H9 (cell line): ENCODE measurements at regions not wholly inside any gene's neighbourhood (a gene's known extent, or its start where the extent isn't known, plus 50 kb on each side); places are given as distances from the start of the nearest gene placed in this dataset.

ENCODE experiments used
- DNase-seq: peaks from one replicate; pipeline ENCODE4 v3.0.0-alpha.2; 2017
- H2AFZ ChIP-seq: one replicate; pipeline ENCODE4 v1.6.1; 2013; ENCODE audit warnings: mild to moderate bottlenecking, low read length, control low read depth, moderate library complexity
- H2AK5ac ChIP-seq: 2 replicates; pipeline ENCODE4 v1.6.1; 2013; ENCODE audit warnings: low read length, control low read depth, mixed read lengths; ENCODE audit not compliant: insufficient read length
- H2BK120ac ChIP-seq: one replicate; pipeline ENCODE4 v1.6.1; 2013; ENCODE audit warnings: low read depth, mild to moderate bottlenecking, low read length, control low read depth, inconsistent platforms; ENCODE audit not compliant: poor library complexity, severe bottlenecking
- H2BK12ac ChIP-seq: 2 replicates; pipeline ENCODE4 v1.6.1; 2013; ENCODE audit warnings: low read length, control low read depth, mixed read lengths, low read depth; ENCODE audit not compliant: insufficient read length
- H2BK15ac ChIP-seq: 2 replicates; pipeline ENCODE4 v1.6.1; 2013; ENCODE audit warnings: low read depth, low read length, control low read depth
- H2BK20ac ChIP-seq: one replicate; pipeline ENCODE4 v1.6.1; 2013; ENCODE audit warnings: low read depth, mild to moderate bottlenecking, low read length, control low read depth, inconsistent platforms; ENCODE audit not compliant: poor library complexity, severe bottlenecking
- H2BK5ac ChIP-seq: 2 replicates; pipeline ENCODE4 v1.6.1; 2013; ENCODE audit warnings: low read length, control low read depth, mixed read lengths; ENCODE audit not compliant: insufficient read length
- H3K14ac ChIP-seq: 2 replicates; pipeline ENCODE4 v1.6.1; 2013; ENCODE audit warnings: low read length, control low read depth; ENCODE audit not compliant: insufficient read depth
- H3K18ac ChIP-seq: 2 replicates; pipeline ENCODE4 v1.6.1; 2013; ENCODE audit warnings: low read depth, mild to moderate bottlenecking, mixed read lengths, low read length, control low read depth; ENCODE audit not compliant: insufficient read length
- H3K23ac ChIP-seq: 2 replicates; pipeline ENCODE4 v1.6.1; 2013; ENCODE audit warnings: low read length, control low read depth, mixed read lengths, low read depth; ENCODE audit not compliant: insufficient read length
- H3K23me2 ChIP-seq: 2 replicates; pipeline ENCODE4 v1.6.1; 2013; ENCODE audit warnings: low read depth, mild to moderate bottlenecking, mixed read lengths, low read length, control low read depth; ENCODE audit not compliant: insufficient read length, poor library complexity, severe bottlenecking
- H3K27ac ChIP-seq: 2 replicates; pipeline ENCODE4 v1.5.1; 2013; ENCODE audit warnings: low read length, control low read depth, mixed read lengths, low read depth; ENCODE audit not compliant: insufficient read length
- H3K27me3 ChIP-seq: 2 replicates; pipeline ENCODE4 v1.6.1; 2013; ENCODE audit warnings: low read length, control low read depth, inconsistent platforms; ENCODE audit not compliant: insufficient read depth
- H3K4ac ChIP-seq: 2 replicates; pipeline ENCODE4 v1.6.1; 2013; ENCODE audit warnings: low read depth, mild to moderate bottlenecking, control low read depth, inconsistent platforms, low read length, moderate library complexity
- H3K4me1 ChIP-seq: 2 replicates; pipeline ENCODE4 v1.6.1; 2013; ENCODE audit warnings: low read length, control low read depth, inconsistent platforms; ENCODE audit not compliant: insufficient read depth
- H3K4me2 ChIP-seq: 2 replicates; pipeline ENCODE4 v1.6.1; 2013; ENCODE audit warnings: low read length, control low read depth, mixed read lengths; ENCODE audit not compliant: insufficient read length, insufficient read depth
- H3K56ac ChIP-seq: 2 replicates; pipeline ENCODE4 v1.6.1; 2013; ENCODE audit warnings: low read depth, mild to moderate bottlenecking, mixed read lengths, low read length, control low read depth; ENCODE audit not compliant: insufficient read length
- H3K79me1 ChIP-seq: 2 replicates; pipeline ENCODE4 v1.6.1; 2013; ENCODE audit warnings: low read depth, mild to moderate bottlenecking, moderate library complexity, low read length, control low read depth, inconsistent platforms; ENCODE audit not compliant: insufficient read depth, poor library complexity, severe bottlenecking
- H3K79me2 ChIP-seq: 2 replicates; pipeline ENCODE4 v1.6.1; 2013; ENCODE audit warnings: low read length, control low read depth, inconsistent platforms; ENCODE audit not compliant: insufficient read depth
- H3K9ac ChIP-seq: 2 replicates; pipeline ENCODE4 v1.6.1; 2013; ENCODE audit warnings: low read length, control low read depth, mixed read lengths; ENCODE audit not compliant: insufficient read length; ENCODE audit errors: extremely low read depth
- H3K9me3 ChIP-seq: one replicate; pipeline ENCODE4 v1.6.1; 2013; ENCODE audit warnings: low read depth, low read length, inconsistent platforms; ENCODE audit not compliant: control insufficient read depth
- H3T11ph ChIP-seq: one replicate; pipeline ENCODE4 v1.6.1; 2013; ENCODE audit warnings: mild to moderate bottlenecking, low read length, control low read depth, inconsistent platforms
- H4K20me1 ChIP-seq: one replicate; pipeline ENCODE4 v1.6.1; 2013; ENCODE audit not compliant: control insufficient read depth, insufficient read length, insufficient read depth
- H4K5ac ChIP-seq: 2 replicates; pipeline ENCODE4 v1.6.1; 2013; ENCODE audit warnings: low read depth, mild to moderate bottlenecking, mixed read lengths, low read length, control low read depth; ENCODE audit not compliant: insufficient read length
- H4K8ac ChIP-seq: replicated peaks from 2 replicates; pipeline ENCODE4 v1.6.1; 2013; ENCODE audit warnings: low read length, control low read depth, mixed read lengths, low read depth; ENCODE audit not compliant: insufficient read length
- H4K91ac ChIP-seq: 2 replicates; pipeline ENCODE4 v1.6.1; 2013; ENCODE audit warnings: low read depth, mild to moderate bottlenecking, moderate library complexity, mixed read lengths, low read length, control low read depth; ENCODE audit not compliant: insufficient read length
- H3K27ac Mint-ChIP-seq, 3 experiments: 2 replicates in 2 of 3; 3 replicates in 1 of 3; pipeline ENCODE4 v1.8.0; 2020 to 2021; ENCODE audit warnings: mixed read lengths in 3 of 3, mild to moderate bottlenecking in 1 of 3, moderate library complexity in 1 of 3
- H3K27me3 Mint-ChIP-seq: 2 replicates; pipeline ENCODE4 v1.8.0; 2021; ENCODE audit warnings: low read depth, mild to moderate bottlenecking, moderate library complexity, mixed read lengths
- H3K36me3 Mint-ChIP-seq, 3 experiments: 2 replicates in 2 of 3; 3 replicates in 1 of 3; pipeline ENCODE4 v1.8.0; 2020 to 2021; ENCODE audit warnings: low read depth in 3 of 3, mixed read lengths in 3 of 3; ENCODE audit not compliant: insufficient read depth in 1 of 3
- H3K4me1 Mint-ChIP-seq, 2 experiments: 2 replicates each; pipeline ENCODE4 v1.8.0; 2020; ENCODE audit warnings: mixed read lengths in 2 of 2
- H3K4me3 Mint-ChIP-seq, 2 experiments: 2 replicates in 1 of 2; 3 replicates in 1 of 2; pipeline ENCODE4 v1.8.0; 2020 to 2021; ENCODE audit warnings: mild to moderate bottlenecking in 2 of 2, mixed read lengths in 2 of 2, moderate library complexity in 1 of 2
- H3K9me3 Mint-ChIP-seq, 2 experiments: 2 replicates in 1 of 2; 3 replicates in 1 of 2; pipeline ENCODE4 v1.8.0; 2020; ENCODE audit warnings: mild to moderate bottlenecking in 2 of 2, mixed read lengths in 2 of 2, moderate library complexity in 1 of 2
- WGBS: extraction: QIAGEN DNeasy Blood & Tissue Kit; methylation state at CpG from one replicate; pipeline ENCODE4 v1.1.7; 2013; ENCODE audit warnings: missing lambda C conversion rate, low lambda C conversion rate, mixed read lengths; ENCODE audit not compliant: insufficient read length; ENCODE audit errors: extremely low coverage; 5-methylcytosine and 5-hydroxymethylcytosine counted together
- TF ChIP-seq, protein P1 (sequence below): fragments of 200-600 bp; sonication (generic); conservative IDR thresholded peaks from 3 replicates; pipeline ENCODE4 v1.8.0; 2021; ENCODE audit warnings: antibody characterized with exemption, mild to moderate bottlenecking

DNA sequence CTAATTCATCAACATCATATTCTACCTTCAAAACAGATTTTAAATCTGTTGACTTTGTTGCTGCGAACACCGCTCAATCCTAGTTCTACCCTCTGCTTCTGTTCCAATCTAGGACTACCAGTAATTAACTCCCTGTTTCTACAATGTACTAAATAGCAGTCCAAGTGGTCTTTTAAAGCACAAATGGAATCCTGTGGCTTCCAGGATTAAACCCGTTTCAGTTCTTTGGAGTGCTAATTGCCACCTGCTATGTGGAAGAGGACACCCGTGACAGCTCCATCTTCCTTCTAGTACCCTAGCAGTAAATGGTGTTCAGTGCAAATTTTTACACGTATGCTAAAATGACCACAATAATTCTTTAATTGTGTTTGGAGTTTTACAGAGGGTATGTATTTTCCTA, 232.1 kb downstream of the TDRD3 start:
- H3K27ac ChIP-seq = no peak overlapping the region
- no peak overlapping the region for H4K91ac ChIP-seq
- no peak overlapping the region for H4K8ac ChIP-seq
- peaks cover 5% of the 10 kb centered on the region for H3K4me1 ChIP-seq
- H3K4me2 ChIP-seq = no peak overlapping the region
- no peaks in the 10 kb centered on the region for H3K79me1 ChIP-seq
- Mint-ChIP-seq H3K27me3 (peaks cover 27% of the 10 kb centered on the region), H3K36me3 (no peaks in the 10 kb centered on the region), H3K27ac (no peak overlapping the region), H3K9me3 (no peaks in the 10 kb centered on the region), H3K4me3 (no peak overlapping the region), H3K4me1 (peaks cover 13 to 15% of the 10 kb centered on the region in 2 experiments)
- H2BK15ac ChIP-seq = no peak overlapping the region
- no peak overlapping the region for H3K18ac ChIP-seq
- H3K56ac ChIP-seq = no peak overlapping the region
- no peak overlapping the region for H3K9ac ChIP-seq
- no peak overlapping the region for H3K4ac ChIP-seq
- H4K20me1 ChIP-seq = no peaks in the 10 kb centered on the region
- no peak overlapping the region for H2BK12ac ChIP-seq
- no peak for DNase-seq
- no peaks in the 10 kb centered on the region for H3K79me2 ChIP-seq
- no peak overlapping the region for H2AK5ac ChIP-seq
- TF ChIP-seq, protein P1, sequence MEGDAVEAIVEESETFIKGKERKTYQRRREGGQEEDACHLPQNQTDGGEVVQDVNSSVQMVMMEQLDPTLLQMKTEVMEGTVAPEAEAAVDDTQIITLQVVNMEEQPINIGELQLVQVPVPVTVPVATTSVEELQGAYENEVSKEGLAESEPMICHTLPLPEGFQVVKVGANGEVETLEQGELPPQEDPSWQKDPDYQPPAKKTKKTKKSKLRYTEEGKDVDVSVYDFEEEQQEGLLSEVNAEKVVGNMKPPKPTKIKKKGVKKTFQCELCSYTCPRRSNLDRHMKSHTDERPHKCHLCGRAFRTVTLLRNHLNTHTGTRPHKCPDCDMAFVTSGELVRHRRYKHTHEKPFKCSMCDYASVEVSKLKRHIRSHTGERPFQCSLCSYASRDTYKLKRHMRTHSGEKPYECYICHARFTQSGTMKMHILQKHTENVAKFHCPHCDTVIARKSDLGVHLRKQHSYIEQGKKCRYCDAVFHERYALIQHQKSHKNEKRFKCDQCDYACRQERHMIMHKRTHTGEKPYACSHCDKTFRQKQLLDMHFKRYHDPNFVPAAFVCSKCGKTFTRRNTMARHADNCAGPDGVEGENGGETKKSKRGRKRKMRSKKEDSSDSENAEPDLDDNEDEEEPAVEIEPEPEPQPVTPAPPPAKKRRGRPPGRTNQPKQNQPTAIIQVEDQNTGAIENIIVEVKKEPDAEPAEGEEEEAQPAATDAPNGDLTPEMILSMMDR = no peak
- no CpG with 5 or more reads among the region's 5 CpGs for WGBS
- no peak overlapping the region for H2BK5ac ChIP-seq
- no peak overlapping the region for H2AFZ ChIP-seq
- H3K27me3 ChIP-seq = no peaks in the 10 kb centered on the region
- H3T11ph ChIP-seq = no peak overlapping the region
- no peak overlapping the region for H2BK120ac ChIP-seq
- H3K23me2 ChIP-seq = no peaks in the 10 kb centered on the region
- H3K23ac ChIP-seq = no peak overlapping the region
- no peak overlapping the region for H3K14ac ChIP-seq
- no peak overlapping the region for H2BK20ac ChIP-seq
- H3K9me3 ChIP-seq = no peaks in the 10 kb centered on the region
- H4K5ac ChIP-seq = no peak overlapping the region
